GM12864 (cell line): ENCODE measurements at regions not wholly inside any gene's neighbourhood (a gene's known extent, or its start where the extent isn't known, plus 50 kb on each side); places are given as distances from the start of the nearest gene placed in this dataset.

Source experiments
- DNase-seq: peaks from one replicate; pipeline ENCODE4 v3.0.0-alpha.2; 2011; ENCODE audit warnings: low read depth
- H3K4me3 ChIP-seq: 2 replicates; pipeline ENCODE4 v1.5.1; 2011; ENCODE audit warnings: mild to moderate bottlenecking, low read depth, low read length, control low read depth
- TF ChIP-seq, protein P1 (sequence below): IDR thresholded peaks from 2 replicates; pipeline ENCODE4 v1.5.1; 2011; ENCODE audit warnings: low read depth, mild to moderate bottlenecking, moderate library complexity, low read length, control low read depth, inconsistent platforms; ENCODE audit errors: missing control alignments

DNA sequence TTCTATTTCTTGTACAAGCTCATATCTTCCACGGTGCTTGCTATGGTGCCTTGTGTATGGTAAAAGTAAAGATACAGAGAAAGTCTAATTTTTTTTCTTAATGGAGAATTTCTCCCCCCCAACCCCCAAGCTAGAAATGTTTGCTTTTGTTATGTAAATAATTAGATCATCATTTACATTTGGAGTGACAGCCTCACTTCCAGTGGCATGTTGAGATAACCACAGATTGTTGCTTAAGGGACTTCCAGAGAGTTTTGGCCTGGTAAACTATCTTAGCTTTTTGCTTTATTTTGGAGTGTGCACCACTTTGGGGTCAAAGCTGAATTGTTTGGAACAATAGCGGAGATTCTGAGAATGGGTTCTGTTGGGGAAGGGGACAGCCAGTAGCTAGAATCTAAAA, 129.7 kb downstream of the ZNF365 start:
- TF ChIP-seq, protein P1, sequence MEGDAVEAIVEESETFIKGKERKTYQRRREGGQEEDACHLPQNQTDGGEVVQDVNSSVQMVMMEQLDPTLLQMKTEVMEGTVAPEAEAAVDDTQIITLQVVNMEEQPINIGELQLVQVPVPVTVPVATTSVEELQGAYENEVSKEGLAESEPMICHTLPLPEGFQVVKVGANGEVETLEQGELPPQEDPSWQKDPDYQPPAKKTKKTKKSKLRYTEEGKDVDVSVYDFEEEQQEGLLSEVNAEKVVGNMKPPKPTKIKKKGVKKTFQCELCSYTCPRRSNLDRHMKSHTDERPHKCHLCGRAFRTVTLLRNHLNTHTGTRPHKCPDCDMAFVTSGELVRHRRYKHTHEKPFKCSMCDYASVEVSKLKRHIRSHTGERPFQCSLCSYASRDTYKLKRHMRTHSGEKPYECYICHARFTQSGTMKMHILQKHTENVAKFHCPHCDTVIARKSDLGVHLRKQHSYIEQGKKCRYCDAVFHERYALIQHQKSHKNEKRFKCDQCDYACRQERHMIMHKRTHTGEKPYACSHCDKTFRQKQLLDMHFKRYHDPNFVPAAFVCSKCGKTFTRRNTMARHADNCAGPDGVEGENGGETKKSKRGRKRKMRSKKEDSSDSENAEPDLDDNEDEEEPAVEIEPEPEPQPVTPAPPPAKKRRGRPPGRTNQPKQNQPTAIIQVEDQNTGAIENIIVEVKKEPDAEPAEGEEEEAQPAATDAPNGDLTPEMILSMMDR: no peak
- H3K4me3 ChIP-seq: no peak overlapping the region
- no peak for DNase-seq

DNA sequence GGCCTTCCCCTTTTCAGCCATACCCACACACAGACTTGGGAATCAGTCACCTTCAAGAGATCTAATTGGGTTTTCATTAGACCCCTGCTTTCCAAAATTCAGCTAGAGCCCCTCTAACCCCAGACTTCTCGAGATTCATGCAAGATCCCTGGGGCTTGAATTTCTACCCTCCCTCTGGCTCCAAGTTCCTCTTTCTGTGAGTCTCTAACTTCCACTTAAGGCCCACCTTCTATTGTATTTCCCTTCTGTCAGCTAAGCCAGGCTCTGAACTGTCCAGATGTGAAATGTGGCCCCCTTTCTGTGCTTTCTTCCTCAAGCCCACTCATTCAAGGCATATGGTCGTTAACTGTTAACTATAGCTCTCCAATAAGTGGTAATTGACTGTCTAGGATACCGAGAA, 132.2 kb downstream of the ZNF365 start:
- H3K4me3 ChIP-seq: no peak overlapping the region
- no peak for DNase-seq
- TF ChIP-seq, protein P1: no peak

DNA sequence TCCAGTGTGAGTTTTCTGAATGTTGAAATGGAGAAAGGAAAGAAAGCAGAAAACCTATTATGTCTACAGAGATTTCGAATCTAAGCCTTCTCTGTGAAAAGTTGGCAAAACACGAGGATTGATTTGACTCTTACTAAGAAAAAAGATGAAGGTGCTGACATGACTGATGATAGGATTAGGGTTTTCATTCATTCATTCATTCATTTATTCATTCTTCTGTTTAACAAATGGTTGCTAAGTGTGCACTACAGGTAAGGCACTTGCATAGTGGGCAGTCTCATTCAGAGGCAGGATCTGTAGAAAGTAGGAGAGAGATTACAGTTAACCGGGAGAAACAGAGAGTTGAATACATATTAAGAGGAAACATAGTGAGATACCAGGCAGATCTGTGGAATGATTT, 137.1 kb downstream of the ZNF365 start:
- DNase-seq: no peak
- TF ChIP-seq, protein P1: no peak
- H3K4me3 ChIP-seq: no peak overlapping the region

DNA sequence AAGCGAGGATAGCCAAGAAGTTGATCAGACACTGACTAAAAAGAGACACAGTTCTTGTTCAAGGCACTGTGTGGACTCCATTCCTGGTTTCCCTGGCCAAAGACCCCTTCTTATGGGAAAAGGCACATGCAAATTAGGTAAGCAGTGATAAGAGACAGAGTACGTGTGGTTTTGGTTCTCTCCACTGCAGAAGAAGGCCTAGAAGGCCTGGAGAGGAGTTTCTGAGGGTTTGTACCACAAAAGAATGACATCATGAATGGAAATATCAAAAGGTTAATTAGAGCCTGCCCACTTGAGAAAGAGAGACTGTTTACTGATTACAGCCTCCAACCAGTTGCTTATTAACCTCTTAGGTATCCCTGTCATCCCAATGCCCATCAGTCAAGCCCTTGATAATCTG, 137.5 kb downstream of the ZNF365 start:
- TF ChIP-seq, protein P1: no peak
- no peak for DNase-seq
- H3K4me3 ChIP-seq: no peak overlapping the region

DNA sequence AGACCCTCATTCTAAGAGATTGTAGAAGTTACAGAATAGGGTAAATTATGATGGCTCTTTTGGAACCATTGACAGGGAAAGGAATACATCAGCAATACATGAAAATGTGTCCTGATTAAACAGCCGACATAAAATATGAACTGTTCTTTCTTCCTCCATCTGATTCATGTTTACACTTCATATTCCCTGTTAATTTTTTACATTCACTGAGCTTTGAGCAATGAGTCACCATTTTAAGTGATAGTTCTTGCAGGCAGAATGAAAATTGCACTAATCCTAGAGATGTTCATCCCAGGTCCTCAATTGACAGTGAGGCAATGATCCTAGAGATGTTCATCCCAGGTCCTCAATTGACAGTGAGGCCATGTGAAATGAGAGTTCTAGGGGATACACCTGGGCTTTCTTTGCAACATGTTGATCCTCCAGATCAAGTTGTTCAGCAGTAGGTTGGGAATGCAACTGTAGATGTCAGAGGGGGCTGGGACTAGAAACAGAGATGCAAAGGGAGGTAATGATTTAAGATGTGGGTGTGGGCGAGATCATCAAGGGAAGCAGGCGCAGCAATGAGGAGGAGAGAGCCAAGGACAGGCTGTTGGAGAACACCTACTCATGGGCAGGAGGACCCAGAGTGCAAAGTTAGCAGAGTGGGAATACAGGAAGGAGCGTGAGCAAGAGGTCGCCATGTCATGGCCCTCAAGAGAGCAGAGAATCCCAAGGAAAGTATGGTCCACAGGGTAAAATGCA, 138.7 kb downstream of the ZNF365 start:
- no peak for DNase-seq
- no peak overlapping the region for H3K4me3 ChIP-seq

DNA sequence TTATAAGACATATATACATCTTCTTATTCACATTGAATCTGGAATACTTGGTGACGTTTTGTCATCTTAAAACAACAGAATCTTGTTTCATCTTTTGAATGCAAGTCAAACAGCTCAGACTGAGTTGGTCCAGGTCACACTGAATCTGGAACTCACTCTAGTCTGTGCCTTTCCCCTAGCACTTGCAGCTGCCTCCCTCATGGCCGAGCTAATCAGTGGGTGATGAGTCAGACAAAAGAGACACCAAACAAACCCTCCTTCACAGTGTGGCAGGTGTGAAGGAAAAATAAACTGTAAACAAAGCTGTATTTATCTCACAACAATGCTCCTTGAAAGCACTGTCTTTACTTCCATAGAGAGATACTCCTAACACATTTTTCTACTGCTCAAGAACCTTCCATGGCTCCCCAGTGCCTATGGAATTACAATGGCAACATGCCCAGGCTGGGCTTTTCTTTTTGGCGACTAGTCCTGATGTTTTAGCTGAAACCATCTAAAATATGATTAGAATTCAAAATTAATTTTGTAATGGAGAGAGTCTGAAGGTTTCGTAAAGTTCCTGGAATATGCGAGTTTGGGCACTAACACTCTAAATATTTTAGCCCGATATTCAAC, 140.0 kb downstream of the ZNF365 start:
- TF ChIP-seq, protein P1: no peak
- DNase-seq: no peak
- H3K4me3 ChIP-seq: no peak overlapping the region

More for the DNA sequence above, 138.7 kb downstream of the ZNF365 start:
- TF ChIP-seq, protein P1: no peak

DNA sequence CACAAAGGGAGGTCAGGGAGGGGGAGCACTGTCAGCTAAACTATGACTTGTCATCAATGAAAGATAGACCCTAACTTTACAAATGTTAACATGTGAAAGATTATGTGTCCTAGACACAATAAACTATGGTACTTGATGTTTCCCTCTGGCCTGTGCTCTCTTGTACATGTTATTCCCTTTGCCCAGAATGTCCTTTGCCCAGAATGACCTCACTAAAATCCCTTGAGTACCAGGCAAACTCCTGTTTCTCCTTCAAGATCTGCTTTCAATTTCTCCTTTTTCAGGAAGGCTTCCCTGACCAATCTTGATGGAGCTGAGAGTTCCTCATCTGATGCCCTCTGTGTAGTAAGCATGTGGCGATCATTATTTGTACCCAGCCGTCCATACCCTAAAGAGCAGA, 143.1 kb downstream of the ZNF365 start:
- TF ChIP-seq, protein P1: no peak
- DNase-seq: no peak
- no peak overlapping the region for H3K4me3 ChIP-seq
